D721Med (cell line): ENCODE measurements at regions not wholly inside any gene's neighbourhood (a gene's known extent, or its start where the extent isn't known, plus 50 kb on each side); places are given as distances from the start of the nearest gene placed in this dataset.

ENCODE experiments used
- DNase-seq: peaks from one replicate; pipeline ENCODE4 v3.0.0; 2011; ENCODE audit warnings: low spot score; ENCODE audit not compliant: insufficient read length
- FAIRE-seq: peaks from 2 replicates; lab custom pipeline; 2011; peaks lifted over from hg19 to GRCh38; lab: Jason Lieb, UNC
- CTCF ChIP-seq: IDR thresholded peaks from 2 replicates; pipeline ENCODE4 v1.5.1; 2012; ENCODE audit warnings: mild to moderate bottlenecking, control low read depth; ENCODE audit not compliant: insufficient read depth; ENCODE audit errors: missing control alignments

- TF ChIP-seq CTCF, result no peak
- FAIRE-seq, result no peak
Observed at GRCh38 chr6:168145747-168146596, 67.0 kb upstream of the FRMD1 start.

GRCh38 chr6:168139121-168139520, 60.1 kb upstream of the FRMD1 start:
- FAIRE-seq (no peak), DNase-seq (no peak)
- no peak for TF ChIP-seq CTCF

More at GRCh38 chr6:168145747-168146596, 67.0 kb upstream of the FRMD1 start:
- no peak for DNase-seq

DNA sequence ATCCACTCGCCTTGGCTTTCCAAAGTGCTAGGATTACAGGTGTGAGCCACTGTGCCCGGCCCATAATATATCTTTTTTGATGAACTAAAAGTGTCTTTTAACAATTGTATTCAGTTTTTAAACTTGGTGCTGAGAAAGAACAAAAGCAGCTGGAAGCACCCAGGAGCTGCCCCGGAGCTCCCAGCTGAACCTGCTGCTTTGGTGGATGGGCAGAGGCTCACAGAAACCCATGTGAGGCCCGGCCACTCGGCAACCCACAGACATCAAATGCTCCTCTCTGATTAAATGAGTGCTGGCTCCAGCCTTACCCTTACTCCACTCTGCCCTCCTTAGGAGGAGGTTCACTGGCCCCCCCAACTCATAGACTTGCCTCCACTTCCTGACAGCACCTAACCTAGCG, 59.4 kb upstream of the FRMD1 start:
- DNase-seq, result no peak
- FAIRE-seq, result no peak
- no peak for TF ChIP-seq CTCF

DNA sequence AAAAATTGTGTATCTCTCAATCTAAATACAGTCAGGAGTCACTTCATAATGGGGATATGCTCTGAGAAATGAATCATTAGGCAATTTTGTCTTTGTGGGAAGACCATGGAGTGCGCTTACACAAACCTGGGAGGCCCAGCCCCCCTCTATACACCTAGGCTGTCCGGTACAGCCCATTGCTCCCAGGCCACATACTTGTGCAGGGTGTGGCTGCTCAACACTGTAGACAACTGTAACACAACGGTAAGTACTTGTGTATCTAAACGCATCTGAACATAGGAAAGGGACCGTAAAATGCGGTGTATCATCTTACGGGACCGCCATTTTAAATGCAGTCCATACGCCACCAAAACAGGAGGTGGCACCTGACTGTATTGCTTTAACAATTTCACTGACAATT, 58.0 kb upstream of the FRMD1 start:
- no peak for DNase-seq
- no peak for TF ChIP-seq CTCF
- FAIRE-seq, result no peak

DNA sequence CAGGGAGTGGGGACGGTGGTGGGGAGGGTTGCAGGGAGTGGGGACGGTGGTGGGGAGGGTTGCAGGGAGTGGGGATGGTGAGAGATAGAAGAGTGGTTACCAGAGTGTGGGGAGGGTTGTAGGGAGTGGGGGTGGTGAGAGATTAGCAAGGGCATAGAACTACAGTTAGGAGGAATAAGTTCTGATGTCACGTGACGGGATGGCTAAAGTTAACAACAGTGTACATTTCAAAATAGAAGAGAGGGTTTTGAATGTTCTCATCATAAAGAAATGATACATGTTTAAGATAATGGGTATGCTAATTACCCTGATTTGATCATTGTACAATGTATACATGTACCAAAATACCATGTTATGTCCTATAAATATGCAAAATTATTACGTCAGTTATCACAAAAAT, 57.6 kb upstream of the FRMD1 start:
- TF ChIP-seq CTCF, result no peak
- FAIRE-seq, result no peak
- no peak for DNase-seq

DNA sequence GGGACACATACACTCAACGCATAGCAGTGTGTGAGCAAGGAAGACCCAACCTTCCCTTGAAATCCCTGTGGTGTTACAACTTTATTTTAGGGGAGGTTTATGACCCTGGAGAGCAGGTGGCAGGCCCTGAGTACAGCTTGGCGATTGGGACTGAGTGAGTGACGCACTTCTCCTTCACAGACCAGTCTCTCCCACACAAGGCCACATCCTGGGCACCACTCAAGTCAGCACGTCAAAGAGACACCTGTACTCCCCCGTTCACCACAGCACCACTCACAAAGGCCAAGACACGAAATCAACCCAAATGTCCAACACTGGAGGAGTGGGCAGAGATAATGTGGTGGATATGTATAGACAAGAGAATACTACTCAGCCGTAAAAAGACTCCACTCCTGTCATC, 57.0 kb upstream of the FRMD1 start:
- no peak for TF ChIP-seq CTCF
- FAIRE-seq (no peak), DNase-seq (no peak)

DNA sequence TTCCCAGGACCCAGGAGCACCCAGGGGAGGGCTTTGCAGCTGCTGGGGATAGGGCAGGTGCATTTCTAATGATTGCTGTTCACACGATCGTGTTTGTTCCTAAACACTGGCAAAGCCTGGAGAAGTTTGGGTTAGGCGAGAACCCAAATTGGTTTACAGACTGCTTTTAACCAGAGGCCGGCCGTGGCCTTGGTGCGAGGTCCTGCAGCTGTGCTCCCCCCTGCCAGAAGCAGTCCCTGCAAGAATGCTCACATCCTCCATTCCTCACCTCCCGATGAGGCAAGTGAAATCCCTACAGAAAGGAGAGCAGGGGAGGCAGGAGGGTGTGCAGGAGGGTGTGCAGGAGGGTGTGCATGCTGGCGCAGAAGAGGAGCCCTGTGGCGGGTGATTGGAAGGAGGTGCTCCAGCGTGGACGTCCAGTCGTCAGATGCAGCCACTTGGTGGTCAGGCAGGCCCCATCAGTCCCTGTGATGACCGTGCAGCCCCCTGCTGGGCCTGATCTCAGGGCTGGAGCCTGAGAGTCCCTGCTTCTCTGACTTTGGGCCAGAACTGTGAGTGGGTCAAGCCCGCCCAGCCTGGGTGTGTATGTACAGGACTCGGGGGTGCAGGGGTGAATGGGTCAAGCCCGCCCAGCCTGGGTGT, 55.7 kb upstream of the FRMD1 start:
- no peak for FAIRE-seq
- no peak for TF ChIP-seq CTCF
- DNase-seq, result no peak
